DMS79 (cell line): ENCODE measurements at regions not wholly inside any gene's neighbourhood (a gene's known extent, or its start where the extent isn't known, plus 50 kb on each side); places are given as distances from the start of the nearest gene placed in this dataset.

ENCODE experiments used
- DNase-seq: peaks from one replicate; lab custom pipeline; 2025; lab: John Stamatoyannopoulos, UW

GRCh38 chr9:134487066-134487710 is 154.4 kb upstream of the COL5A1 start:
- no peak for DNase-seq

- DNase-seq = peak; percentile 4
Measured at GRCh38 chr9:134488331-134489280, 153.0 kb upstream of the COL5A1 start.

GRCh38 chr9:134489621-134490408 is 151.8 kb upstream of the COL5A1 start:
- no peak for DNase-seq

- DNase-seq = no peak
Measured at GRCh38 chr9:134490446-134490845, 151.2 kb upstream of the COL5A1 start.

GRCh38 chr9:134491196-134491835 is 150.3 kb upstream of the COL5A1 start:
- no peak for DNase-seq

GRCh38 chr9:134491856-134492255 is 149.7 kb upstream of the COL5A1 start:
- no peak for DNase-seq

- no peak for DNase-seq
Measured at GRCh38 chr9:134492281-134492691, 149.3 kb upstream of the COL5A1 start.

GRCh38 chr9:134492721-134493460 is 148.7 kb upstream of the COL5A1 start:
- DNase-seq = no peak

GRCh38 chr9:134493461-134494272 is 147.9 kb upstream of the COL5A1 start:
- no peak for DNase-seq

GRCh38 chr9:134494273-134494815 is 147.3 kb upstream of the COL5A1 start:
- no peak for DNase-seq

- DNase-seq = no peak
Measured at GRCh38 chr9:134494905-134495304, 146.7 kb upstream of the COL5A1 start.

GRCh38 chr9:134495881-134496412 is 145.7 kb upstream of the COL5A1 start:
- DNase-seq = no peak

- DNase-seq = no peak
Measured at GRCh38 chr9:134496413-134497282, 145.0 kb upstream of the COL5A1 start.

GRCh38 chr9:134497283-134497860 is 144.2 kb upstream of the COL5A1 start:
- DNase-seq = no peak

- no peak for DNase-seq
Measured at GRCh38 chr9:134498814-134499166, 142.8 kb upstream of the COL5A1 start.

GRCh38 chr9:134500931-134501760 is 140.5 kb upstream of the COL5A1 start:
- no peak for DNase-seq

- no peak for DNase-seq
Measured at GRCh38 chr9:134501761-134502265, 139.8 kb upstream of the COL5A1 start.
